Neural progenitor cell (in vitro differentiated cells): ENCODE measurements at regions not wholly inside any gene's neighbourhood (a gene's known extent, or its start where the extent isn't known, plus 50 kb on each side); places are given as distances from the start of the nearest gene placed in this dataset.

ENCODE experiments used
- DNase-seq: peaks from one replicate; pipeline ENCODE4 v3.0.0-alpha.2; 2016; ENCODE audit warnings: low spot score
- H2AFZ ChIP-seq: fragments of 200-600 bp; sonication (generic); replicated peaks from 2 replicates; pipeline ENCODE4 v1.6.1; 2016; ENCODE audit warnings: antibody characterized with exemption
- H3F3A ChIP-seq: fragments of 200-600 bp; sonication (generic); 2 replicates; pipeline ENCODE4 v1.6.1; 2016; ENCODE audit warnings: antibody characterized with exemption, low read depth
- H3K27ac ChIP-seq: fragments of 200-600 bp; sonication (generic); 2 replicates; pipeline ENCODE4 v1.5.1; 2016; ENCODE audit warnings: mild to moderate bottlenecking
- H3K27me3 ChIP-seq: fragments of 200-600 bp; sonication (generic); 2 replicates; pipeline ENCODE4 v1.6.1; 2016; ENCODE audit warnings: mild to moderate bottlenecking, moderate library complexity
- H3K36me3 ChIP-seq: fragments of 200-600 bp; sonication (generic); 2 replicates; pipeline ENCODE4 v1.5.1; 2016
- H3K4me1 ChIP-seq: fragments of 200-600 bp; sonication (generic); 2 replicates; pipeline ENCODE4 v1.6.1; 2016; ENCODE audit warnings: mixed run types
- H3K4me2 ChIP-seq: fragments of 200-600 bp; sonication (generic); 2 replicates; pipeline ENCODE4 v1.6.1; 2016
- H3K4me3 ChIP-seq: fragments of 200-600 bp; sonication (generic); 2 replicates; pipeline ENCODE4 v1.5.1; 2016
- H3K79me2 ChIP-seq: fragments of 200-600 bp; sonication (generic); 2 replicates; pipeline ENCODE4 v1.6.1; 2016; ENCODE audit warnings: low read depth
- H3K9ac ChIP-seq: fragments of 200-600 bp; sonication (generic); 2 replicates; pipeline ENCODE4 v1.6.1; 2016
- H3K9me3 ChIP-seq: fragments of 200-600 bp; sonication (generic); 2 replicates; pipeline ENCODE4 v1.5.1; 2016; ENCODE audit warnings: low read depth
- H4K20me1 ChIP-seq: fragments of 200-600 bp; sonication (generic); 2 replicates; pipeline ENCODE4 v1.6.1; 2016; ENCODE audit warnings: low read depth
- H3K27ac Mint-ChIP-seq: 3 replicates; pipeline ENCODE4 v1.8.0; 2021; ENCODE audit warnings: mixed read lengths
- H3K27me3 Mint-ChIP-seq: 2 replicates; pipeline ENCODE4 v1.8.0; 2022; ENCODE audit warnings: low read depth, mild to moderate bottlenecking, inconsistent platforms, moderate library complexity, mixed read lengths; ENCODE audit not compliant: insufficient read depth
- H3K36me3 Mint-ChIP-seq: 3 replicates; pipeline ENCODE4 v1.8.0; 2021; ENCODE audit warnings: mixed read lengths
- H3K4me1 Mint-ChIP-seq: 3 replicates; pipeline ENCODE4 v1.8.0; 2021; ENCODE audit warnings: mixed read lengths
- H3K4me3 Mint-ChIP-seq: 3 replicates; pipeline ENCODE4 v1.8.0; 2021; ENCODE audit warnings: mild to moderate bottlenecking, moderate library complexity, mixed read lengths
- H3K9me3 Mint-ChIP-seq: 3 replicates; pipeline ENCODE4 v1.8.0; 2020; ENCODE audit warnings: mixed read lengths
- CTCF ChIP-seq: fragments of 200-600 bp; sonication (generic); IDR thresholded peaks from 2 replicates; pipeline ENCODE4 v1.5.1; 2017; ENCODE audit warnings: antibody characterized with exemption, mild to moderate bottlenecking
- EZH2 ChIP-seq: fragments of 200-600 bp; sonication (generic); IDR thresholded peaks from 2 replicates; pipeline ENCODE4 v1.6.1; 2017; ENCODE audit warnings: antibody characterized with exemption, mild to moderate bottlenecking, moderate library complexity
- EZH2phosphoT487 ChIP-seq: fragments of 200-600 bp; sonication (generic); IDR thresholded peaks from 2 replicates; pipeline ENCODE4 v1.6.1; 2017; ENCODE audit warnings: antibody characterized with exemption

- no peaks in the 10 kb centered on the region for H3K9me3 Mint-ChIP-seq
- no peak overlapping the region for H3K4me3 Mint-ChIP-seq
- no peak overlapping the region for H2AFZ ChIP-seq
- no peaks in the 10 kb centered on the region for H3F3A ChIP-seq
- no peaks in the 10 kb centered on the region for H3K4me1 ChIP-seq
- no peaks in the 10 kb centered on the region for H3K79me2 ChIP-seq
- no peak overlapping the region for H3K27ac ChIP-seq
- peaks cover 6% of the 10 kb centered on the region for H3K4me1 Mint-ChIP-seq
- H3K27me3 Mint-ChIP-seq = peaks cover 2% of the 10 kb centered on the region
- no peak overlapping the region for H3K27ac Mint-ChIP-seq
- TF ChIP-seq CTCF = no peak
- no peak for TF ChIP-seq EZH2phosphoT487
- no peak for TF ChIP-seq EZH2
- H4K20me1 ChIP-seq = no peaks in the 10 kb centered on the region
- no peaks in the 10 kb centered on the region for H3K9me3 ChIP-seq
- no peak overlapping the region for H3K9ac ChIP-seq
- H3K4me3 ChIP-seq = no peak overlapping the region
- no peaks in the 10 kb centered on the region for H3K27me3 ChIP-seq
- no peaks in the 10 kb centered on the region for H3K36me3 Mint-ChIP-seq
- no peaks in the 10 kb centered on the region for H3K36me3 ChIP-seq
- no peak overlapping the region for H3K4me2 ChIP-seq
- DNase-seq = no peak
Observed at GRCh38 chr10:106185951-106186350, 978.6 kb downstream of the SORCS1 start.

GRCh38 chr10:106183041-106183440, 981.5 kb downstream of the SORCS1 start:
- TF ChIP-seq EZH2phosphoT487 (no peak), CTCF (no peak), EZH2 (no peak)
- Histone ChIP-seq H3F3A (no peaks in the 10 kb centered on the region), H3K9me3 (no peaks in the 10 kb centered on the region)

GRCh38 chr10:106182542-106182941, 982.0 kb downstream of the SORCS1 start:
- H3K36me3 Mint-ChIP-seq = no peaks in the 10 kb centered on the region
- peaks cover 8% of the 10 kb centered on the region for H3K4me1 Mint-ChIP-seq
- H3K27ac Mint-ChIP-seq = no peak overlapping the region
- Histone ChIP-seq H3K4me3 (no peak overlapping the region), H3K27me3 (no peaks in the 10 kb centered on the region), H3K4me2 (no peak overlapping the region), H4K20me1 (no peaks in the 10 kb centered on the region), H3K9ac (no peak overlapping the region), H3K79me2 (no peaks in the 10 kb centered on the region), H3K9me3 (no peaks in the 10 kb centered on the region), H3F3A (no peaks in the 10 kb centered on the region), H3K36me3 (no peaks in the 10 kb centered on the region), H3K4me1 (no peaks in the 10 kb centered on the region), H2AFZ (no peak overlapping the region), H3K27ac (no peak overlapping the region)
- no peak overlapping the region for H3K4me3 Mint-ChIP-seq
- TF ChIP-seq CTCF (no peak), EZH2 (no peak), EZH2phosphoT487 (no peak)
- H3K9me3 Mint-ChIP-seq = no peaks in the 10 kb centered on the region
- H3K27me3 Mint-ChIP-seq = peaks cover 2% of the 10 kb centered on the region
- DNase-seq = no peak

More at GRCh38 chr10:106183041-106183440, 981.5 kb downstream of the SORCS1 start:
- H3K27me3 Mint-ChIP-seq = peaks cover 2% of the 10 kb centered on the region
- Histone ChIP-seq H3K27ac (no peak overlapping the region), H3K9ac (no peak overlapping the region), H3K36me3 (no peaks in the 10 kb centered on the region), H3K79me2 (no peaks in the 10 kb centered on the region), H2AFZ (no peak overlapping the region), H4K20me1 (no peaks in the 10 kb centered on the region), H3K27me3 (no peaks in the 10 kb centered on the region), H3K4me2 (no peak overlapping the region), H3K4me1 (no peaks in the 10 kb centered on the region), H3K4me3 (no peak overlapping the region)
- no peak overlapping the region for H3K4me3 Mint-ChIP-seq
- no peaks in the 10 kb centered on the region for H3K36me3 Mint-ChIP-seq
- H3K4me1 Mint-ChIP-seq = peaks cover 8% of the 10 kb centered on the region
- DNase-seq = no peak
- H3K9me3 Mint-ChIP-seq = no peaks in the 10 kb centered on the region
- no peak overlapping the region for H3K27ac Mint-ChIP-seq
